Astrocyte (in vitro differentiated cells and primary cell): ENCODE measurements at regions not wholly inside any gene's neighbourhood (a gene's known extent, or its start where the extent isn't known, plus 50 kb on each side); places are given as distances from the start of the nearest gene placed in this dataset.

ENCODE experiments used
- EZH2 ChIP-seq: IDR thresholded peaks from 2 replicates; pipeline ENCODE4 v1.6.1; 2012; ENCODE audit warnings: mild to moderate bottlenecking, low read length, inconsistent platforms; ENCODE audit not compliant: insufficient read depth
- TF ChIP-seq, protein P1 (sequence below): IDR thresholded peaks from 2 replicates; pipeline ENCODE4 v1.5.1; 2011; ENCODE audit warnings: low read depth, mild to moderate bottlenecking, inconsistent platforms, low read length, moderate library complexity; ENCODE audit not compliant: insufficient read depth

DNA sequence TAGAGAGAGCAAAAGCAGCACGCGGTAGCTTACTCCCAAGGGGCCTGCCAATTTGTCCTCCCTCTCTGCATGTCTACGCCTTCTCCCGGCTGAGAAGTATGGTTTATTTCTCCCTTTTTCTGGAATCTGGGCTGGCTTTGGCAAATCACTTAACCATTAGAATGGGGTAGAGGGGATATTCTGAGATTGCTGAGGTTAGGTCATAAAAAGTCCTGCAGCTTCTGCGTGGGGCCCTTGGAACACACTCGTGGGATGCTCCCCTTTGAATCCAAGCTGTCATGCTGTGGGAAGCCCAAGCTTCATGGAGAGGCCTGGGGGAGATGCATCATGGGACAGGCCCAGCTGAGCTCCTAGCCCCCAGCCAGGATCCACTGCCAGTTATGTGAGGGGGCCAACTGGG, 403.6 kb upstream of the MAF start:
- TF ChIP-seq, protein P1, sequence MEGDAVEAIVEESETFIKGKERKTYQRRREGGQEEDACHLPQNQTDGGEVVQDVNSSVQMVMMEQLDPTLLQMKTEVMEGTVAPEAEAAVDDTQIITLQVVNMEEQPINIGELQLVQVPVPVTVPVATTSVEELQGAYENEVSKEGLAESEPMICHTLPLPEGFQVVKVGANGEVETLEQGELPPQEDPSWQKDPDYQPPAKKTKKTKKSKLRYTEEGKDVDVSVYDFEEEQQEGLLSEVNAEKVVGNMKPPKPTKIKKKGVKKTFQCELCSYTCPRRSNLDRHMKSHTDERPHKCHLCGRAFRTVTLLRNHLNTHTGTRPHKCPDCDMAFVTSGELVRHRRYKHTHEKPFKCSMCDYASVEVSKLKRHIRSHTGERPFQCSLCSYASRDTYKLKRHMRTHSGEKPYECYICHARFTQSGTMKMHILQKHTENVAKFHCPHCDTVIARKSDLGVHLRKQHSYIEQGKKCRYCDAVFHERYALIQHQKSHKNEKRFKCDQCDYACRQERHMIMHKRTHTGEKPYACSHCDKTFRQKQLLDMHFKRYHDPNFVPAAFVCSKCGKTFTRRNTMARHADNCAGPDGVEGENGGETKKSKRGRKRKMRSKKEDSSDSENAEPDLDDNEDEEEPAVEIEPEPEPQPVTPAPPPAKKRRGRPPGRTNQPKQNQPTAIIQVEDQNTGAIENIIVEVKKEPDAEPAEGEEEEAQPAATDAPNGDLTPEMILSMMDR: no peak
- no peak for TF ChIP-seq EZH2
